HEK293 (cell line): ENCODE measurements at regions not wholly inside any gene's neighbourhood (a gene's known extent, or its start where the extent isn't known, plus 50 kb on each side); places are given as distances from the start of the nearest gene placed in this dataset.
A peak's percentile ranks its signal among the peaks of the same experiment; 100 is the strongest.

Experiments used
- CTCF ChIP-seq: fragments of 450-650 bp; formaldehyde crosslinking; IDR thresholded peaks from 2 replicates; pipeline ENCODE4 v1.5.1; 2016; ENCODE audit warnings: missing biosample characterization, missing genetic modification characterization
- EGR2 ChIP-seq: fragments of 450-650 bp; formaldehyde crosslinking; IDR thresholded peaks from 2 replicates; pipeline ENCODE4 v1.5.1; 2016; ENCODE audit warnings: low read depth, missing biosample characterization, missing genetic modification characterization
- TRIM28 ChIP-seq: IDR thresholded peaks from 2 replicates; pipeline ENCODE4 v1.6.1; 2011; ENCODE audit warnings: low read length, control low read depth, borderline replicate concordance
- ZSCAN30 ChIP-seq: fragments of 450-650 bp; IDR thresholded peaks from 2 replicates; pipeline ENCODE4 v1.5.1; 2018; ENCODE audit warnings: missing biosample characterization, mild to moderate bottlenecking, missing genetic modification characterization, moderate library complexity
- TF ChIP-seq, protein P1 (sequence below): fragments of 450-650 bp; formaldehyde crosslinking; IDR thresholded peaks from 2 replicates; pipeline ENCODE4 v1.5.1; 2016; ENCODE audit warnings: missing biosample characterization, missing genetic modification characterization

GRCh38 chr5:115686051-115686737 is 60.4 kb upstream of the TMED7 start:
- TF ChIP-seq, protein P1, sequence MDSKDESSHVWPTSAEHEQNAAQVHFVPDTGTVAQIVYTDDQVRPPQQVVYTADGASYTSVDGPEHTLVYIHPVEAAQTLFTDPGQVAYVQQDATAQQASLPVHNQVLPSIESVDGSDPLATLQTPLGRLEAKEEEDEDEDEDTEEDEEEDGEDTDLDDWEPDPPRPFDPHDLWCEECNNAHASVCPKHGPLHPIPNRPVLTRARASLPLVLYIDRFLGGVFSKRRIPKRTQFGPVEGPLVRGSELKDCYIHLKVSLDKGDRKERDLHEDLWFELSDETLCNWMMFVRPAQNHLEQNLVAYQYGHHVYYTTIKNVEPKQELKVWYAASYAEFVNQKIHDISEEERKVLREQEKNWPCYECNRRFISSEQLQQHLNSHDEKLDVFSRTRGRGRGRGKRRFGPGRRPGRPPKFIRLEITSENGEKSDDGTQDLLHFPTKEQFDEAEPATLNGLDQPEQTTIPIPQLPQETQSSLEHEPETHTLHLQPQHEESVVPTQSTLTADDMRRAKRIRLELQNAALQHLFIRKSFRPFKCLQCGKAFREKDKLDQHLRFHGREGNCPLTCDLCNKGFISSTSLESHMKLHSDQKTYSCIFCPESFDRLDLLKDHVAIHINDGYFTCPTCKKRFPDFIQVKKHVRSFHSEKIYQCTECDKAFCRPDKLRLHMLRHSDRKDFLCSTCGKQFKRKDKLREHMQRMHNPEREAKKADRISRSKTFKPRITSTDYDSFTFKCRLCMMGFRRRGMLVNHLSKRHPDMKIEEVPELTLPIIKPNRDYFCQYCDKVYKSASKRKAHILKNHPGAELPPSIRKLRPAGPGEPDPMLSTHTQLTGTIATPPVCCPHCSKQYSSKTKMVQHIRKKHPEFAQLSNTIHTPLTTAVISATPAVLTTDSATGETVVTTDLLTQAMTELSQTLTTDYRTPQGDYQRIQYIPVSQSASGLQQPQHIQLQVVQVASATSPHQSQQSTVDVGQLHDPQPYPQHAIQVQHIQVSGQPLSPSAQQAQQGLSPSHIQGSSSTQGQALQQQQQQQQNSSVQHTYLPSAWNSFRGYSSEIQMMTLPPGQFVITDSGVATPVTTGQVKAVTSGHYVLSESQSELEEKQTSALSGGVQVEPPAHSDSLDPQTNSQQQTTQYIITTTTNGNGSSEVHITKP (tag by site-specific recombination) = peak; percentile 86
- TF ChIP-seq ZSCAN30 (no peak), CTCF (no peak), EGR2 (tag by site-specific recombination) (no peak), TRIM28 (no peak)
